CD4-positive, alpha-beta T cell treated with Interleukin-6 at 100 ng/mL for 8 hours (primary cell): ENCODE measurements at regions not wholly inside any gene's neighbourhood (a gene's known extent, or its start where the extent isn't known, plus 50 kb on each side); places are given as distances from the start of the nearest gene placed in this dataset.
"Not testable (repeated sequence)": the region's sequence is repeated elsewhere in the genome, so short reads cannot be mapped to it uniquely, and the experiment has no call there.

Experiments used
- DNase-seq: peaks from one replicate; pipeline ENCODE4 v3.0.0-alpha.2; 2020; ENCODE audit warnings: mixed read lengths, low spot score

GRCh38 chr6:11452106-11452505, 85.4 kb upstream of the TMEM170B start:
- DNase-seq, result not testable (repeated sequence)

GRCh38 chr6:11450037-11450436, 87.5 kb upstream of the TMEM170B start:
- DNase-seq, result no peak

GRCh38 chr6:11449408-11449807, 88.1 kb upstream of the TMEM170B start:
- DNase-seq, result no peak

GRCh38 chr6:11448038-11448437, 89.5 kb upstream of the TMEM170B start:
- DNase-seq, result no peak

- no peak for DNase-seq
Observed at GRCh38 chr6:11447265-11447664, 90.3 kb upstream of the TMEM170B start.

- DNase-seq, result no peak
Observed at GRCh38 chr6:11445146-11445545, 92.4 kb upstream of the TMEM170B start.

- not testable (repeated sequence) for DNase-seq
Observed at GRCh38 chr6:11443125-11443524, 94.4 kb upstream of the TMEM170B start.

GRCh38 chr6:11442495-11442894, 95.1 kb upstream of the TMEM170B start:
- DNase-seq, result no peak

- DNase-seq, result no peak
Observed at GRCh38 chr6:11439876-11440275, 97.7 kb upstream of the TMEM170B start.

GRCh38 chr6:11439017-11439420, 98.5 kb upstream of the TMEM170B start:
- DNase-seq, result no peak

GRCh38 chr6:11437824-11438459, 99.6 kb upstream of the TMEM170B start:
- no peak for DNase-seq

- DNase-seq, result no peak
Observed at GRCh38 chr6:11436508-11437096, 100.9 kb upstream of the TMEM170B start.

- DNase-seq, result no peak
Observed at GRCh38 chr6:11434565-11435326, 102.8 kb upstream of the TMEM170B start.

GRCh38 chr6:11433860-11434259, 103.7 kb upstream of the TMEM170B start:
- DNase-seq, result no peak

GRCh38 chr6:11432713-11433450, 104.7 kb upstream of the TMEM170B start:
- no peak for DNase-seq

GRCh38 chr6:11432091-11432490, 105.5 kb upstream of the TMEM170B start:
- DNase-seq, result no peak

GRCh38 chr6:11431455-11431937, 106.1 kb upstream of the TMEM170B start:
- DNase-seq, result no peak

- no peak for DNase-seq
Observed at GRCh38 chr6:11430036-11430435, 107.5 kb upstream of the TMEM170B start.

- no peak for DNase-seq
Observed at GRCh38 chr6:11429577-11429976, 108.0 kb upstream of the TMEM170B start.

- DNase-seq, result no peak
Observed at GRCh38 chr6:11428895-11429294, 108.7 kb upstream of the TMEM170B start.

- no peak for DNase-seq
Observed at GRCh38 chr6:11428371-11428770, 109.2 kb upstream of the TMEM170B start.

GRCh38 chr6:11427723-11428245, 109.8 kb upstream of the TMEM170B start:
- DNase-seq, result no peak
